Liver (tissue), 8 donors: ENCODE measurements at regions not wholly inside any gene's neighbourhood (a gene's known extent, or its start where the extent isn't known, plus 50 kb on each side); places are given as distances from the start of the nearest gene placed in this dataset.

Experiments used
- DNase-seq: peaks from one replicate; pipeline ENCODE4 v3.0.0-alpha.2; 2017; ENCODE audit warnings: low spot score
- H3K27ac ChIP-seq, 2 donors: one replicate each; pipeline ENCODE4 v1.7.0; 2013; ENCODE audit warnings: inconsistent platforms in 2 of 2, low read length in 2 of 2, control low read depth in 1 of 2, low read depth in 1 of 2, mild to moderate bottlenecking in 1 of 2
- H3K27me3 ChIP-seq, 4 donors: one replicate each; pipeline versions ENCODE4 v1.6.1 to v1.7.0; 2013; ENCODE audit warnings: low read length in 3 of 4, inconsistent platforms in 1 of 4, mild to moderate bottlenecking in 1 of 4, moderate library complexity in 1 of 4; ENCODE audit not compliant: control insufficient read depth in 4 of 4, insufficient read depth in 4 of 4
- H3K36me3 ChIP-seq, 4 donors: one replicate each; pipeline versions ENCODE4 v1.6.1 to v1.7.0; 2013; ENCODE audit warnings: low read length in 3 of 4, mild to moderate bottlenecking in 3 of 4, low read depth in 1 of 4, moderate library complexity in 1 of 4; ENCODE audit not compliant: control insufficient read depth in 4 of 4, insufficient read depth in 3 of 4
- H3K4me1 ChIP-seq, 4 donors: one replicate each; pipeline versions ENCODE4 v1.6.1 to v1.7.0; 2013; ENCODE audit warnings: low read length in 3 of 4, mild to moderate bottlenecking in 3 of 4, moderate library complexity in 1 of 4; ENCODE audit not compliant: control insufficient read depth in 4 of 4, insufficient read depth in 4 of 4
- H3K4me3 ChIP-seq, 3 donors: one replicate each; pipeline versions ENCODE4 v1.6.1 to v1.7.0; 2013; ENCODE audit warnings: low read length in 3 of 3, control low read depth in 1 of 3, low read depth in 1 of 3, mild to moderate bottlenecking in 1 of 3
- H3K9ac ChIP-seq, 2 donors: one replicate each; pipeline ENCODE4 v1.7.0; 2013; ENCODE audit warnings: low read length in 2 of 2, mild to moderate bottlenecking in 2 of 2, moderate library complexity in 2 of 2, control low read depth in 1 of 2, low read depth in 1 of 2
- H3K9me3 ChIP-seq, 4 donors: one replicate each; pipeline versions ENCODE4 v1.6.1 to v1.7.0; 2013; ENCODE audit warnings: low read length in 3 of 4; ENCODE audit not compliant: control insufficient read depth in 4 of 4
- EGR1 ChIP-seq, 2 donors: IDR thresholded peaks; 2 replicates each; pipeline ENCODE4 v1.6.1; 2016 to 2018; ENCODE audit warnings: antibody characterized with exemption in 2 of 2, low read depth in 2 of 2
- FOXA1 ChIP-seq: IDR thresholded peaks from 2 replicates; pipeline ENCODE4 v1.6.1; 2016; ENCODE audit warnings: antibody characterized with exemption
- FOXA2 ChIP-seq: IDR thresholded peaks from 2 replicates; pipeline ENCODE4 v1.6.1; 2016; ENCODE audit warnings: antibody characterized with exemption
- GABPA ChIP-seq, 2 donors: IDR thresholded peaks in 1 of 2; conservative IDR thresholded peaks in 1 of 2; 2 replicates each; pipeline ENCODE4 v1.6.1; 2016; ENCODE audit warnings: antibody characterized with exemption in 2 of 2, mild to moderate bottlenecking in 1 of 2, moderate library complexity in 1 of 2
- HNF4A ChIP-seq, 2 donors: conservative IDR thresholded peaks; 2 replicates each; pipeline ENCODE4 v1.6.1; 2016; ENCODE audit warnings: antibody characterized with exemption in 2 of 2, mild to moderate bottlenecking in 2 of 2
- HNF4G ChIP-seq: IDR thresholded peaks from 2 replicates; pipeline ENCODE4 v1.6.1; 2016; ENCODE audit warnings: antibody characterized with exemption
- JUND ChIP-seq, 2 donors: IDR thresholded peaks; 2 replicates each; pipeline ENCODE4 v1.6.1; 2016; ENCODE audit warnings: antibody characterized with exemption in 2 of 2
- MAX ChIP-seq: IDR thresholded peaks from 2 replicates; pipeline ENCODE4 v1.6.1; 2016; ENCODE audit warnings: antibody characterized with exemption
- NR2F2 ChIP-seq: IDR thresholded peaks from 2 replicates; pipeline ENCODE4 v1.6.1; 2016; ENCODE audit warnings: antibody characterized with exemption
- RAD21 ChIP-seq, 2 donors: IDR thresholded peaks; 2 replicates each; pipeline ENCODE4 v1.6.1; 2016; ENCODE audit warnings: antibody characterized with exemption in 2 of 2, mild to moderate bottlenecking in 2 of 2
- RXRA ChIP-seq, 2 donors: IDR thresholded peaks; 2 replicates each; pipeline ENCODE4 v1.6.1; 2017 to 2018; ENCODE audit warnings: antibody characterized with exemption in 2 of 2, mild to moderate bottlenecking in 1 of 2
- SP1 ChIP-seq: IDR thresholded peaks from 2 replicates; pipeline ENCODE4 v1.6.1; 2018; ENCODE audit warnings: antibody characterized with exemption, mild to moderate bottlenecking
- TAF1 ChIP-seq: conservative IDR thresholded peaks from 2 replicates; pipeline ENCODE4 v1.6.1; 2016; ENCODE audit warnings: antibody characterized with exemption, mild to moderate bottlenecking
- YY1 ChIP-seq: IDR thresholded peaks from 2 replicates; pipeline ENCODE4 v1.6.1; 2016; ENCODE audit warnings: antibody characterized with exemption, mild to moderate bottlenecking
- ZBTB33 ChIP-seq: IDR thresholded peaks from 2 replicates; pipeline ENCODE4 v1.6.1; 2016; ENCODE audit warnings: antibody characterized with exemption
- WGBS: extraction: QIAGEN DNeasy Blood & Tissue Kit; methylation state at CpG from one replicate; pipeline ENCODE4 v1.1.7; 2013; 5-methylcytosine and 5-hydroxymethylcytosine counted together
- TF ChIP-seq, protein P1 (sequence below): fragments of 150-350 bp; IDR thresholded peaks from 2 replicates; pipeline ENCODE4 v1.5.1; 2017; ENCODE audit warnings: improper control_type of control experiment, low read depth, low read length; ENCODE audit not compliant: missing input control
- TF ChIP-seq, protein P2 (sequence below): IDR thresholded peaks from 2 replicates; pipeline ENCODE4 v1.6.1; 2016; ENCODE audit warnings: antibody characterized with exemption, mild to moderate bottlenecking
- TF ChIP-seq, protein P3 (sequence below): IDR thresholded peaks from 2 replicates; pipeline ENCODE4 v1.6.1; 2016; ENCODE audit warnings: antibody characterized with exemption
- donor health status: healthy.
- donor health status: healthy.
- donor health status: healthy.
- donor health status: healthy.
- donor health status: healthy.

GRCh38 chr2:12879649-12880048 is 162.9 kb downstream of the TRIB2 start:
- no peaks in the 10 kb centered on the region for H3K9me3 ChIP-seq
- H3K27ac ChIP-seq = no peak overlapping the region
- H3K4me3 ChIP-seq = no peak overlapping the region
- H3K4me1 ChIP-seq = no peaks in the 10 kb centered on the region
- H3K36me3 ChIP-seq = no peaks in the 10 kb centered on the region
- WGBS = 67% methylated on average over 1 of the region's 1 CpG
- TF ChIP-seq FOXA1 (no peak), HNF4A (conservative IDR thresholded peaks at IDR 0.05) (no peak), YY1 (no peak), EGR1 (IDR thresholded peaks at IDR 0.05; ENCODE audit: low read depth in 2 of 2) (no peak), NR2F2 (no peak), SP1 (no peak), TAF1 (no peak), HNF4G (no peak), FOXA2 (no peak), MAX (no peak), GABPA (IDR thresholded peaks at IDR 0.05 in 1 of 2, conservative IDR thresholded peaks at IDR 0.05 in 1 of 2) (no peak), ZBTB33 (no peak), RAD21 (IDR thresholded peaks at IDR 0.05) (no peak), RXRA (IDR thresholded peaks at IDR 0.05) (no peak), JUND (IDR thresholded peaks at IDR 0.05) (no peak)
- TF ChIP-seq, protein P1, sequence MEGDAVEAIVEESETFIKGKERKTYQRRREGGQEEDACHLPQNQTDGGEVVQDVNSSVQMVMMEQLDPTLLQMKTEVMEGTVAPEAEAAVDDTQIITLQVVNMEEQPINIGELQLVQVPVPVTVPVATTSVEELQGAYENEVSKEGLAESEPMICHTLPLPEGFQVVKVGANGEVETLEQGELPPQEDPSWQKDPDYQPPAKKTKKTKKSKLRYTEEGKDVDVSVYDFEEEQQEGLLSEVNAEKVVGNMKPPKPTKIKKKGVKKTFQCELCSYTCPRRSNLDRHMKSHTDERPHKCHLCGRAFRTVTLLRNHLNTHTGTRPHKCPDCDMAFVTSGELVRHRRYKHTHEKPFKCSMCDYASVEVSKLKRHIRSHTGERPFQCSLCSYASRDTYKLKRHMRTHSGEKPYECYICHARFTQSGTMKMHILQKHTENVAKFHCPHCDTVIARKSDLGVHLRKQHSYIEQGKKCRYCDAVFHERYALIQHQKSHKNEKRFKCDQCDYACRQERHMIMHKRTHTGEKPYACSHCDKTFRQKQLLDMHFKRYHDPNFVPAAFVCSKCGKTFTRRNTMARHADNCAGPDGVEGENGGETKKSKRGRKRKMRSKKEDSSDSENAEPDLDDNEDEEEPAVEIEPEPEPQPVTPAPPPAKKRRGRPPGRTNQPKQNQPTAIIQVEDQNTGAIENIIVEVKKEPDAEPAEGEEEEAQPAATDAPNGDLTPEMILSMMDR = no peak
- TF ChIP-seq, protein P2, sequence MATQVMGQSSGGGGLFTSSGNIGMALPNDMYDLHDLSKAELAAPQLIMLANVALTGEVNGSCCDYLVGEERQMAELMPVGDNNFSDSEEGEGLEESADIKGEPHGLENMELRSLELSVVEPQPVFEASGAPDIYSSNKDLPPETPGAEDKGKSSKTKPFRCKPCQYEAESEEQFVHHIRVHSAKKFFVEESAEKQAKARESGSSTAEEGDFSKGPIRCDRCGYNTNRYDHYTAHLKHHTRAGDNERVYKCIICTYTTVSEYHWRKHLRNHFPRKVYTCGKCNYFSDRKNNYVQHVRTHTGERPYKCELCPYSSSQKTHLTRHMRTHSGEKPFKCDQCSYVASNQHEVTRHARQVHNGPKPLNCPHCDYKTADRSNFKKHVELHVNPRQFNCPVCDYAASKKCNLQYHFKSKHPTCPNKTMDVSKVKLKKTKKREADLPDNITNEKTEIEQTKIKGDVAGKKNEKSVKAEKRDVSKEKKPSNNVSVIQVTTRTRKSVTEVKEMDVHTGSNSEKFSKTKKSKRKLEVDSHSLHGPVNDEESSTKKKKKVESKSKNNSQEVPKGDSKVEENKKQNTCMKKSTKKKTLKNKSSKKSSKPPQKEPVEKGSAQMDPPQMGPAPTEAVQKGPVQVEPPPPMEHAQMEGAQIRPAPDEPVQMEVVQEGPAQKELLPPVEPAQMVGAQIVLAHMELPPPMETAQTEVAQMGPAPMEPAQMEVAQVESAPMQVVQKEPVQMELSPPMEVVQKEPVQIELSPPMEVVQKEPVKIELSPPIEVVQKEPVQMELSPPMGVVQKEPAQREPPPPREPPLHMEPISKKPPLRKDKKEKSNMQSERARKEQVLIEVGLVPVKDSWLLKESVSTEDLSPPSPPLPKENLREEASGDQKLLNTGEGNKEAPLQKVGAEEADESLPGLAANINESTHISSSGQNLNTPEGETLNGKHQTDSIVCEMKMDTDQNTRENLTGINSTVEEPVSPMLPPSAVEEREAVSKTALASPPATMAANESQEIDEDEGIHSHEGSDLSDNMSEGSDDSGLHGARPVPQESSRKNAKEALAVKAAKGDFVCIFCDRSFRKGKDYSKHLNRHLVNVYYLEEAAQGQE = no peak
- TF ChIP-seq, protein P3, sequence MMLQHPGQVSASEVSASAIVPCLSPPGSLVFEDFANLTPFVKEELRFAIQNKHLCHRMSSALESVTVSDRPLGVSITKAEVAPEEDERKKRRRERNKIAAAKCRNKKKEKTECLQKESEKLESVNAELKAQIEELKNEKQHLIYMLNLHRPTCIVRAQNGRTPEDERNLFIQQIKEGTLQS = no peak
- no peak for DNase-seq
- no peak overlapping the region for H3K9ac ChIP-seq
- H3K27me3 ChIP-seq = no peaks in the 10 kb centered on the region
